ENCODE measurements at regions not wholly inside any gene's neighbourhood (a gene's known extent, or its start where the extent isn't known, plus 50 kb on each side); places are given as distances from the start of the nearest gene placed in this dataset.
A peak's percentile ranks its signal among the peaks of the same experiment; 100 is the strongest.

DNA sequence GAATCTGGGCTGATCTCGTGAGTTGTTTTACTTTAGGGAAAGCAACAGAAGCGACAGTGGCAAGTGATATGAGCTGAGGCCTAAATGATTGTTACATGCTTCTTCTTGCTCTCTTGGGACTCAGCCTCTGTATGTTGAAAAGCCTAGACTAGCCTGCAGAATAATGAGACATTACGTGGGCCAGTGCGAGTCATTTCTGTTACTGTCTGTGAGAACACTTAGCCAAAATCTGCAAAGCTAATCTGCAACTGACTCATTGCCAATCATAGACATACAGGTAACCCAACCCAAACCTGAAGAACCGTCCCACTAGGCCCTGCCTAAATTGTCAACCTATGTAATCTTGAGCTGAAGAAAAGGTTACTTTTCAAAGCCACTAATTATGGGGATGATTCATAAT lies 77.4 kb upstream of the F13A1 start:
- H3K9me3 ChIP-seq, result no peaks in the 10 kb centered on the region
- no peak overlapping the region for H3K9ac ChIP-seq
- no peak overlapping the region for H3K4me2 ChIP-seq
- no peak for TF ChIP-seq Cebpa-rat (IDR thresholded peaks at IDR 0.05)
- H4K20me1 ChIP-seq, result no peaks in the 10 kb centered on the region
- no peak overlapping the region for H3K4me3 ChIP-seq
- H3K27me3 ChIP-seq, result no peaks in the 10 kb centered on the region
- no peaks in the 10 kb centered on the region for H3K36me3 ChIP-seq
- no peak overlapping the region for H3K27ac ChIP-seq
- peaks cover 22% of the 10 kb centered on the region for H3K4me1 ChIP-seq

DNA sequence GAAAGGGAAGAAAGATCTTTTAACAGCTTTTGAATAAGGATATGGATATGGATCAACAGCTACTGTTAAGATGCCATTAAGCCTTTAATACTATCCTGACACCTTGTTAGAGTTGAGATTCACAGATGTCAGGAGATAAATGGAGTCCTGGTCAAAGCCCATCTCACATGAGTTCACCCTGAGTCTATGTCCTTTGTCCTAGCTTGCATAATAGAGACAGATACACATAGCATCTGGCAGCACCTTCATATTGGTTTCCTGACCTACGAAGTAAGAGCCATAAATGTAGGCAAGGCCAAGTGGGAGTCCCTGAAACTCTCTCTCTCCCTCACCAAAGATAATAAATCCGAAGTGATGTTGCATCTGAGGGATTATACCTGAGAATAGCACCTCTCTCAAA lies 79.1 kb upstream of the F13A1 start:
- H4K20me1 ChIP-seq, result no peaks in the 10 kb centered on the region
- no peak overlapping the region for H3K4me2 ChIP-seq
- H3K9ac ChIP-seq, result no peak overlapping the region
- no peak overlapping the region for H3K4me3 ChIP-seq
- no peak overlapping the region for H3K27ac ChIP-seq
- peaks cover 36% of the 10 kb centered on the region for H3K4me1 ChIP-seq
- TF ChIP-seq Cebpa-rat (IDR thresholded peaks at IDR 0.05), result no peak
- H3K27me3 ChIP-seq, result no peaks in the 10 kb centered on the region
- H3K9me3 ChIP-seq, result no peaks in the 10 kb centered on the region
- no peaks in the 10 kb centered on the region for H3K36me3 ChIP-seq

DNA sequence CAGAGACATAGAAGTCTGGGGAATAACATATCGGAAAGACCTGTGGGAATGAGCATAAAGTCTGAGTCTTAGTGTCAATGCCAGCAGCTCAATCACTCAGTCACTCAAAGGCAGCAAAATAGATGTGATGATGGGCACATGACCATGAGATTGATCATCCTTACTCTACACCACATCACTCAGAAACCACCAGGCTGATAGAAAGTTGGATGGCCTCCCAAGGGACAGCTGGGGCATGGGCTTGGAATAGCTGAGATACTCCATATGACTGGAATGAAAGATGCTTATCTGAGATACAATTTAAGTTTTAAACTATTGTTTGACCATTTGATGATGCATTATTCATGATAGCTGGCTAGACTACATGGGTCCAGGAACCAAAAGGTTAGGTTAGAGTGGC lies 80.9 kb upstream of the F13A1 start:
- H3K27me3 ChIP-seq, result no peaks in the 10 kb centered on the region
- H3K9me3 ChIP-seq, result no peaks in the 10 kb centered on the region
- H3K36me3 ChIP-seq, result no peaks in the 10 kb centered on the region
- no peak overlapping the region for H3K9ac ChIP-seq
- no peak overlapping the region for H3K4me3 ChIP-seq
- H4K20me1 ChIP-seq, result no peaks in the 10 kb centered on the region
- peak overlapping the region; percentile 85 for H3K4me2 ChIP-seq
- TF ChIP-seq Cebpa-rat (IDR thresholded peaks at IDR 0.05), result no peak
- no peak overlapping the region for H3K27ac ChIP-seq
- H3K4me1 ChIP-seq, result peaks cover 54% of the 10 kb centered on the region

DNA sequence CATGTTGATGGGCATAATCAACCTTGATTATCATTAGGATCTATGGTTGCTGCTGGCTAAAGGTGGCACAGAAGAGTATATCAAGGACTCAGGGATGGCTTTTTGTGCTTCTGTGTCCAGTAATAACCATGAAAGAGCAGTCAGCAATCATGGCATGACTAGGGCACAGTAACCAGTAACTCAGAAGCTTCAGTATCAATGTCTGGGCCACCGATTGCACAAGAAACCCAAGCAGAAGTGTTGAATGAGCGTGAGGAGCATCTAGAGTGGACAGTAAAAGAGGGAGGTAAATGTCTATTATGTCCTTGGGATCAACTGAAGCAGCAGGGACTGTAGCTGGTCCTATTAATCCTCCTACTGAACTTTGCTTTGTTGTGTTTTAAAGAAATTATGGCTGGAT lies 81.5 kb upstream of the F13A1 start:
- no peak for TF ChIP-seq Cebpa-rat (IDR thresholded peaks at IDR 0.05)
- no peaks in the 10 kb centered on the region for H3K9me3 ChIP-seq

GRCh38 chr6:6402591-6402990 lies 82.1 kb upstream of the F13A1 start:
- H3K27ac ChIP-seq, result peak overlapping the region; percentile 46; the same call in 1 of the 2 replicates
- peak overlapping the region; percentile 85 for H3K4me2 ChIP-seq

More for the DNA sequence above, 81.5 kb upstream of the F13A1 start:
- H3K4me1 ChIP-seq, result peaks cover 58% of the 10 kb centered on the region
- H3K36me3 ChIP-seq, result no peaks in the 10 kb centered on the region
- H3K27ac ChIP-seq, result peak overlapping the region; percentile 46; the same call in 1 of the 2 replicates
- H3K27me3 ChIP-seq, result no peaks in the 10 kb centered on the region
- H3K9ac ChIP-seq, result no peak overlapping the region
- no peaks in the 10 kb centered on the region for H4K20me1 ChIP-seq
- H3K4me2 ChIP-seq, result peak overlapping the region; percentile 85
- no peak overlapping the region for H3K4me3 ChIP-seq

GRCh38 chr6:6405031-6405430 lies 84.6 kb upstream of the F13A1 start:
- Histone ChIP-seq H3K4me3 (no peak overlapping the region), H4K20me1 (no peaks in the 10 kb centered on the region), H3K9ac (no peak overlapping the region), H3K4me1 (peaks cover 83% of the 10 kb centered on the region), H3K4me2 (peak overlapping the region; percentile 76), H3K27me3 (no peaks in the 10 kb centered on the region), H3K9me3 (no peaks in the 10 kb centered on the region), H3K27ac (no peak overlapping the region), H3K36me3 (no peaks in the 10 kb centered on the region)
- no peak for TF ChIP-seq Cebpa-rat (IDR thresholded peaks at IDR 0.05)

More at GRCh38 chr6:6402591-6402990, 82.1 kb upstream of the F13A1 start:
- H3K36me3 ChIP-seq, result no peaks in the 10 kb centered on the region
- no peak for TF ChIP-seq Cebpa-rat (IDR thresholded peaks at IDR 0.05)
- H3K4me3 ChIP-seq, result no peak overlapping the region; the same call in 1 of the 2 replicates
- no peaks in the 10 kb centered on the region for H4K20me1 ChIP-seq
- H3K27me3 ChIP-seq, result no peaks in the 10 kb centered on the region
- no peak overlapping the region for H3K9ac ChIP-seq
- H3K9me3 ChIP-seq, result no peaks in the 10 kb centered on the region
- H3K4me1 ChIP-seq, result peaks cover 59% of the 10 kb centered on the region

DNA sequence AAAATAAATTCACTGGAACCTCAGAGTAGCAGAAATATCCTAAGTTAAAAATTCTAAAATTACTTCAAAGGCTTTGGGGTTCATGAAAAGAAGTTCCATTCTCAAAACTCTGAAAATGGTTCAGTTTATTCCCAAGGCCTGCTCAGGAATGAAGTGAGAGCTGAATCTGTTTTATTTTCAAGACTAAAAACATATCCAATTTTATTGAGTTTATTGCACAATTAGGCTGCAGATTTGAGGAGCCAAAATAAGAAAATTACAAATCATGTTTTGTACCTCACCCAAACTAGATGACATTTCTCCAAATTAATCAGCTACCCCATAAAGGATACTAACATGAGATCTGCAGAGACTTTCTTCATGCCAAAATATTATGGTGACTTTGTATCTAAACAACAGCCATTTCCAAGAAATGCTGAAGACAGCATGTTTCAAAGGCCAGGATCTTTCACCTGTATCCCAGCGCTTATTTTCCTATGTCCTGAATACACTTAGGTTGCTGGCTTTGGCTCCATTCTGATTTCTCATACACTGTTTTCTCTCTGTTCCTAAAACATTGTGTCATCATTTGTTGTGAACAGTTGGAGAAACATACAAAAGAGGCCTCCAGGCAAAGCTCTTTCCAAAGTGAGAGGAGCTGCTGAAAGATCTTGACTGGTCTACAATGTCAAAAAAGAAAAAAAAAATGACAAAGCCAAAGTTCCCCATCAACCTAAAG lies 85.7 kb upstream of the F13A1 start:
- Histone ChIP-seq H3K4me1 (peaks cover 91% of the 10 kb centered on the region), H3K9me3 (no peaks in the 10 kb centered on the region), H3K36me3 (no peaks in the 10 kb centered on the region), H3K27me3 (0 out of 2 replicates have a peak, but pooled peaks cover 3% of the 10 kb centered on the region), H4K20me1 (no peaks in the 10 kb centered on the region), H3K4me3 (no peak overlapping the region; the same call in 1 of the 2 replicates), H3K9ac (no peak overlapping the region), H3K4me2 (peak overlapping the region; percentile 76), H3K27ac (peak overlapping the region; percentile 13; the same call in 1 of the 2 replicates)
- no peak for TF ChIP-seq Cebpa-rat (IDR thresholded peaks at IDR 0.05)

DNA sequence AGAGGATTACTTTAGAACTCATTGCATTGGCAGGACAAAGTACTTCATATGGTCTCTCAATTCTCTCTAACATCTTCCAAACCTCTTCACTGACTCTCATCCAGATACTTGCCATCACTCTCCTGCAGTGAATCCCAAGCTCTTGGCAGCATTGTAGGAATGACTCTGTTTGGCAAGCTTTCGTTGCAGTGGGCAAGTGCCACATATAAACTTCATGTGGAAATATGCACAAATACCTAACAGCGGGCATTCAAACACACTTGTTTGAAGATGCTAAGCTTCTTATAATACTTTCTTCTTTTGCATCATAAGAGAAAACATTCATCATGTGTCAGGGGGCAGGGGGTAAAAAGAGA lies 86.2 kb upstream of the F13A1 start:
- Histone ChIP-seq H3K4me3 (no peak overlapping the region; the same call in 1 of the 2 replicates), H3K4me2 (peak overlapping the region; percentile 76), H3K36me3 (no peaks in the 10 kb centered on the region), H3K9me3 (no peaks in the 10 kb centered on the region), H4K20me1 (no peaks in the 10 kb centered on the region), H3K4me1 (peaks cover 91% of the 10 kb centered on the region), H3K27ac (peak overlapping the region; percentile 13; the same call in 1 of the 2 replicates), H3K9ac (no peak overlapping the region), H3K27me3 (0 out of 2 replicates have a peak, but pooled peaks cover 3% of the 10 kb centered on the region)
- TF ChIP-seq Cebpa-rat (IDR thresholded peaks at IDR 0.05), result no peak

DNA sequence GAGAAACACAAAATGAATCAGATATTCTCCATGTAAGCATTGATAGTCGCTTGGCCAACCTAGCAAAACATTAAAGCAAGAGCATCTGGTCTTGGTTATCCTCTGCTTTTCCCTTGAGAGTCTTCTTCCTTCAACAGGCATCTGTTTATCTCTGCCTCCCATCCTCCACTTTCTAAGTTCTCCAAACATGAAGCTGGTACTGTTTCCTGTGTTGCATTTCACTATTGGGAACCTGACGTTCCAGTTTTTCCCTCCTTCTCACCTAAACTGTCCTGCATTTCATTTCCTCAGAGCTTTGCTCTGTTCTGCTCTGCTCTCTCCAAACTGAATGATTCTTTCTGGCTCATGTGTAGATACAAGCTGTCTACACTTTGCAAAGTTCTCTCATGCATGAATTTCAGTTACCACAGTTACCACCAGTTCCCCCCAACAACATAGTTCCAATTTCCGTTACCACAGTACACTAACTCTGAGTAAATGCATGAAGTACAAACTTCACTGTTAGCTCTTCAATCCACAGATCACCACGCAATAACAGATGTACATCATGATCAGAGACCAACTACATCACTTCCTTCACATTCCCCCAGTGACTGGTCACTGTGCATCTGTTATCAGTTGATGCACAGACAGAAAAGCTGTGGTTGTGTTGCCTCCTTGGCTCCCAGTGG lies 86.7 kb upstream of the F13A1 start:
- peaks cover 86% of the 10 kb centered on the region for H3K4me1 ChIP-seq
- H3K9me3 ChIP-seq, result no peaks in the 10 kb centered on the region
- no peak overlapping the region for H3K9ac ChIP-seq
- no peak overlapping the region; the same call in 1 of the 2 replicates for H3K4me3 ChIP-seq
- peak overlapping the region; percentile 63 for H3K27ac ChIP-seq
- TF ChIP-seq Cebpa-rat (IDR thresholded peaks at IDR 0.05), result no peak
- H4K20me1 ChIP-seq, result no peaks in the 10 kb centered on the region
- no peaks in the 10 kb centered on the region for H3K36me3 ChIP-seq
- peak overlapping the region; percentile 76 for H3K4me2 ChIP-seq
- H3K27me3 ChIP-seq, result peaks cover 3% of the 10 kb centered on the region; the same call in 1 of the 2 replicates

DNA sequence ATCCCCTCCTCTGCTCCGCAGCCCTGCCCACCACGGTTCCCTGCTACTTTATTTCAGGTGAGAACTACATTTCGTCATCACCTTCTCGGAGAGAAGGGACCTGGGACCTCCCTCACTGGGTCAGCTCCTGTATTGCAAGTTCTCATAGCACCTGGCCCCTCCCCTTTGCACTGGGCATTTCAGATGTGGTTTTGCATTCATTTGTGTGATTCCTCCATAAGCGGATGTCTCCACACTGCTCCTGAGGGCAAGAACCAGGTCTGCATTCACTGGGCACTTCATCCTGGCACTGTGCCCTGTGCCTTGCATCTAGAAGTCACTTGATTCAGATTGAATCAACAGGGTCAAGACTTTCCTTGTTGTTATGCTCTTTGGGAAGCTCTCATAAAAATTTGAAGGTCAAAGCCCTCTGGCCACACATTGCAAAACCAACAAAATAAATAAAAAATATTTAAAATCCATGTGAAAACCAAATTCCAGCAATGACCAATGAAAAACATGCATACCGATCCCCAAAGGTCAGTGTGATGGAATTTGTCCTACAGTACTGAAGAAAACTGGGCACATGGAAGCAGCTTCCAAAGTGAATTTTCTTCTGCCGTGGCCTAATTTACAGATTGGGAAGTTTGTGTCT lies 89.1 kb upstream of the F13A1 start:
- peaks cover 64% of the 10 kb centered on the region for H3K4me1 ChIP-seq
- H3K27me3 ChIP-seq, result peaks cover 3% of the 10 kb centered on the region; the same call in 1 of the 2 replicates
- H3K9me3 ChIP-seq, result no peaks in the 10 kb centered on the region
- no peaks in the 10 kb centered on the region for H3K36me3 ChIP-seq
- no peaks in the 10 kb centered on the region for H4K20me1 ChIP-seq
- H3K9ac ChIP-seq, result no peak overlapping the region
- no peak for TF ChIP-seq Cebpa-rat (IDR thresholded peaks at IDR 0.05)
- H3K27ac ChIP-seq, result no peak overlapping the region
- peak overlapping the region; percentile 76 for H3K4me2 ChIP-seq
- no peak overlapping the region for H3K4me3 ChIP-seq
